GM12865 (cell line): ENCODE measurements at regions not wholly inside any gene's neighbourhood (a gene's known extent, or its start where the extent isn't known, plus 50 kb on each side); places are given as distances from the start of the nearest gene placed in this dataset.

Source experiments
- DNase-seq: peaks from one replicate; pipeline ENCODE4 v3.0.0; 2010; ENCODE audit warnings: low read depth
- H3K4me3 ChIP-seq: 2 replicates; pipeline ENCODE4 v1.5.1; 2011; ENCODE audit warnings: mild to moderate bottlenecking, low read depth, low read length, control low read depth
- TF ChIP-seq, protein P1 (sequence below): IDR thresholded peaks from 2 replicates; pipeline ENCODE4 v1.5.1; 2011; ENCODE audit warnings: low read length, control low read depth, low read depth, inconsistent platforms; ENCODE audit not compliant: insufficient read depth; ENCODE audit errors: missing control alignments

DNA sequence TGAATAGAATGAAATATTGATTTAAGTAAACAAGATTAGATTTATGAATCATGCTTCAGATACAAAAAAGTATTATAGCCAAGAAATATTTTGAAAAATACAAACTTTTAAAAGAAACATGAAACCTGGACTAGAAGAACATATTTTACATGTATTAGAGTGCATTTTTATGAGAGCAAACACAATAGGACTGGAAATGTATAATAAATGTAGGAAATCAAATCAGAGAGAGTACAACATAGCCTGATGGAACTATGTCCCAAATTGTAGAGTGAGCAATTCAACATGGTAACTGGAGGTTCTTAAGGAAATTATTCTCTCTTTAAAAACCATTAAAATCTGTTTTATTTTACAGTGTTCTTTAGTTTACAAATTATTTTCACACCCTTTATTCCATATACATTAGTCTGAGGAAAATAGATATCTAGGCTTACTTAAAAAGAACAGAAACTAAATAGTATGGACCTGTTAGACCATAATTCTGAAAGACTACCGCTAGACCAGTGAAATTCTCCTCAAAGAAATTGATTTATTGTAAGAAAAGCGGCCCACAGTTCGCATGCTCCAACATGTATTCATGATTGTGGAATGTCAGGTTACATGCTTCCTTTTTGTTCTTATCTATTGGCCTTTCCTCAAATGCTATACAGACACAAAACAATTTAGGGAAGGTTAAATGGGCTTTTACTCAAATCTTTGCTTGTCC lies 1526.5 kb upstream of the SLC10A2 start:
- TF ChIP-seq, protein P1, sequence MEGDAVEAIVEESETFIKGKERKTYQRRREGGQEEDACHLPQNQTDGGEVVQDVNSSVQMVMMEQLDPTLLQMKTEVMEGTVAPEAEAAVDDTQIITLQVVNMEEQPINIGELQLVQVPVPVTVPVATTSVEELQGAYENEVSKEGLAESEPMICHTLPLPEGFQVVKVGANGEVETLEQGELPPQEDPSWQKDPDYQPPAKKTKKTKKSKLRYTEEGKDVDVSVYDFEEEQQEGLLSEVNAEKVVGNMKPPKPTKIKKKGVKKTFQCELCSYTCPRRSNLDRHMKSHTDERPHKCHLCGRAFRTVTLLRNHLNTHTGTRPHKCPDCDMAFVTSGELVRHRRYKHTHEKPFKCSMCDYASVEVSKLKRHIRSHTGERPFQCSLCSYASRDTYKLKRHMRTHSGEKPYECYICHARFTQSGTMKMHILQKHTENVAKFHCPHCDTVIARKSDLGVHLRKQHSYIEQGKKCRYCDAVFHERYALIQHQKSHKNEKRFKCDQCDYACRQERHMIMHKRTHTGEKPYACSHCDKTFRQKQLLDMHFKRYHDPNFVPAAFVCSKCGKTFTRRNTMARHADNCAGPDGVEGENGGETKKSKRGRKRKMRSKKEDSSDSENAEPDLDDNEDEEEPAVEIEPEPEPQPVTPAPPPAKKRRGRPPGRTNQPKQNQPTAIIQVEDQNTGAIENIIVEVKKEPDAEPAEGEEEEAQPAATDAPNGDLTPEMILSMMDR, result no peak
- H3K4me3 ChIP-seq, result no peak overlapping the region
- no peak for DNase-seq

DNA sequence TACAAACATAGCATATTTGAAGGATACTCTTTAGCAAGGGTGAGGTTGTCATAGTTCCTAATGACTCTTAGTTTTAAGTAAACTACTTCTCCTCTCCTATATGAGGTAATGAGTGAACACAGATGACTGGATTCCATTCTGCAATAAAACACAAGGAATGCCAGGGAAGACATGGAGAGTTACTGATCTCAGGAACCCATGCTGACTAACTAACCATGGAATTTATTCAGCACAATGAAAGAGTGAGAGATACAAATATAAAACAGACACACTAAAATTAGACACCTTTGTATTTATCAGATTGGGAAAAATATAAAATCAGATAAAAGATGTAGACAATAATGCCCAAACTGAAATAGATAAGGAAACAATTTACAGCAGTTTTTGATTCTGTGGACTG lies 1525.9 kb upstream of the SLC10A2 start:
- no peak for DNase-seq
- no peak overlapping the region for H3K4me3 ChIP-seq
- TF ChIP-seq, protein P1, result no peak

DNA sequence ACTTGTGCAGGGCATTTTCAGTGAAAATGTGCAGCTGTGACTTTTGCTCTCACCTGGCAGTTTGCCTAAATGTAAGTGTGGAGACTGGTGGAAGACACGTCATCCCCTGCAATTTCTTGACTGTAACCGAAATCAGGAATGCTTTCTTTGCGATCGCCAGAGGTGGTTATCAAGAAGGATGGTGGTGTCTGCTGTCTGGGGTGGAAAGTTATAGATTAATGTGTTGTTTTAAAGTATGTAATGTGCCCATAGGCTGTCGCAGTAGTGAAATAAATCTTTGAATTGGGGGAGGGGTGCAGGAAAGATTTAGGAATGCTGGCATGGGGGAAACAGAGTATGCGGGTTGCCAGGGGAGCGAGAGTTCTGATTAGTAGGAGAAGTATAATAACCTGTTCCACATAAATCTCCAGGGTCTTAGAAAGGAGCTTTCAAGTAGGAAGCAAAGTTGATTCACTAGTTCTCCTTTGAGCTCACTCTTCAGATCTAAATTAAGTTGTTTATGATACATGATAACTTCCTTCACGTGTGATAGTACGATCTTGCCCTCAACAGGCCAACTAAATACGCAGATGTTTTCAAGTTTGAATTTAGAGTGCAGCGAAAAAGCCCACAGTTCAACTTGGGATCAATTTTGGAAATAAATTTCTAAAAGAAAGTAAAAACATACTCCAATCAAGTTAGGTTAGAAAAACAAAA lies 1520.0 kb upstream of the SLC10A2 start:
- no peak overlapping the region for H3K4me3 ChIP-seq
- DNase-seq, result no peak

DNA sequence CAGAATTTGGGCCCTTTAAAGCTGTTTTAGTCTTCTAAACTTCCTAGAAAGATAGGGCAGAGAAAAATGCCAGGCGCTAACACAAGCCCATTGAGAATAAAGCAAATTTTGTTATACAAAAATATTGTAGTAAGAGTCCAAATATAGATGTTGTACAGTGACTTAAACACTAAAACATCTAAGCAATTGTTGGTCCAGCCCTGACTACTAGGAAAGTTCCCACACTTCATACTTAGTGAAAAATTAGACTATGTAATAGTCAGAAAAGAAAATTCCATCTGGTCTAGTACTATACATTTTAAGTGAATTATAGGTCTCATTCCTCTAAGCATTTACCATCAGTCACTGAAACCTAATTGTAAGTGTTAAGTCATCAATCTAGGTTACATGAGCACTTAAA lies 1518.3 kb upstream of the SLC10A2 start:
- TF ChIP-seq, protein P1, result no peak

More for the DNA sequence above, 1520.0 kb upstream of the SLC10A2 start:
- TF ChIP-seq, protein P1, result no peak

DNA sequence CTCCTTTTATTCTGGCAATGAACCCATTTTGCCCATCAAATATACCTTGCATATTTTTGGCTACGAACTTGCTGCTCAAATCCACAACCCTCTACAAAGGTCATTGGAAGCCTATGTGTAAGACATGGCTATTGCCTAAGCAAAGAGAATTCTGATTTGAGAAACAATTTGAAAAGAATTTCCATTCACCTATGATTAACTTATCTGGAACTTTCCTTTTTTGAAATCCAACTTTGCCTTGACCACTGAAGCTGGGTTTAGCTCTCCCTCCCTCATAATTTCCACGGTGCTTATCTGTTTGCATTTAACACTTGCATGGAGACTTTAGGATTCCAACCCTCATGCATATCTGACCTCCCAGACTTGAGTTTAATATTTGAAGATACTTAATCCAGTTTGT lies 1514.7 kb upstream of the SLC10A2 start:
- TF ChIP-seq, protein P1, result no peak
- DNase-seq, result no peak
- no peak overlapping the region for H3K4me3 ChIP-seq

More for the DNA sequence above, 1518.3 kb upstream of the SLC10A2 start:
- no peak overlapping the region for H3K4me3 ChIP-seq
- DNase-seq, result no peak

DNA sequence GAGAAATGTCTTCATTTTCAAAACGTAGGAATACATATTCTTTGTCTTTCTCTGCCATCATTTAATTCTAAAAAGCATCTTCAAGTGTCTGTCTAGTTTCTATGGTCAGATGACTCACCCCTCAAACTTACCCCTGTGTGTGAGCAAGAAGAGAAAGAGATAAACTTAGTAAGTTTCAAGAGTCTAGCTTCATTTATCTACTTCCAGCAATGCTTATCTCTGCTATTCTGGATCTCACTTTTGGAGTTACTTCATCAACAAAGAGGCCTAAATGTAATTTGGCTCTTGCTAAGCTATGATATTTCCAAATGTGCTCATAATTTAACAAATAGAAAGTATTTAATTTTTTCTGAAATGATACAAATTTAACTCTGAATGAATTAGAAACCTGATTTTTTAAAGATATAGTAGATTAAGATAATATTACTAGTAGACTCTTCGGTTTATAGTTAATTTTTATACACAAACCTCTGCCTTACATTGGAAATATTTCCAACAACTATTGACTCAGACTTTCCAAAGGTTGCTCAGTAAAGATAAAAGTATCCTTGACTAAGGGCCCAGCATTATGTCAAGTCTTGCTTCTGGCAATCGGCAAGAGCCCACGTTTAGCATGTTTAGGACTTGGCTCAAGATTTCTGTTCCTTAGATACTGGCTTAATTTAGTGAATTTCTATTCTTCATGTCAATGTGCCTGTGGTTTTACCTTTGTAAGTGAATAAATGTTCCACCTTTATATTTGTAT lies 1511.0 kb upstream of the SLC10A2 start:
- no peak for DNase-seq
- H3K4me3 ChIP-seq, result no peak overlapping the region
- TF ChIP-seq, protein P1, result no peak
